ENCODE measurements at regions not wholly inside any gene's neighbourhood (a gene's known extent, or its start where the extent isn't known, plus 50 kb on each side); places are given as distances from the start of the nearest gene placed in this dataset.

- H3K4me3 Mint-ChIP-seq, result no peak overlapping the region
- POLR2A ChIA-PET, result no interaction called here
- H3K4me1 Mint-ChIP-seq, result no peaks in the 10 kb centered on the region
- DNase-seq (no peak), ATAC-seq (ENCODE audit: low read depth) (no peak)
- H3K9me3 Mint-ChIP-seq, result no peaks in the 10 kb centered on the region
- no peak overlapping the region for H3K27ac Mint-ChIP-seq
- no peaks in the 10 kb centered on the region for H3K36me3 Mint-ChIP-seq
- peaks cover 3% of the 10 kb centered on the region for H3K27me3 Mint-ChIP-seq
Observed at GRCh38 chr1:208893251-208893650, 649.1 kb upstream of the PLXNA2 start.

- Mint-ChIP-seq H3K27ac (no peak overlapping the region), H3K9me3 (peaks cover 3% of the 10 kb centered on the region), H3K4me1 (no peaks in the 10 kb centered on the region), H3K36me3 (no peaks in the 10 kb centered on the region), H3K27me3 (peaks cover 7% of the 10 kb centered on the region), H3K4me3 (no peak overlapping the region)
- ATAC-seq (ENCODE audit: low read depth) (no peak), DNase-seq (no peak)
- POLR2A ChIA-PET, result no interaction called here
Observed at GRCh38 chr1:208895181-208895580, 651.0 kb upstream of the PLXNA2 start.

GRCh38 chr1:208895820-208896219 is 651.6 kb upstream of the PLXNA2 start:
- no peak overlapping the region for H3K27ac Mint-ChIP-seq
- no peak overlapping the region for H3K4me3 Mint-ChIP-seq
- DNase-seq (no peak), ATAC-seq (ENCODE audit: low read depth) (no peak)
- peaks cover 3% of the 10 kb centered on the region for H3K9me3 Mint-ChIP-seq
- no peaks in the 10 kb centered on the region for H3K36me3 Mint-ChIP-seq
- H3K27me3 Mint-ChIP-seq, result peaks cover 7% of the 10 kb centered on the region
- POLR2A ChIA-PET, result no interaction called here
- H3K4me1 Mint-ChIP-seq, result no peaks in the 10 kb centered on the region

- Mint-ChIP-seq H3K27ac (no peak overlapping the region), H3K4me3 (no peak overlapping the region), H3K36me3 (no peaks in the 10 kb centered on the region), H3K27me3 (peaks cover 7% of the 10 kb centered on the region), H3K9me3 (peaks cover 3% of the 10 kb centered on the region), H3K4me1 (no peaks in the 10 kb centered on the region)
- POLR2A ChIA-PET, result no interaction called here
- no peak for DNase-seq
- ATAC-seq (ENCODE audit: low read depth), result no peak
Observed at GRCh38 chr1:208896768-208897167, 652.6 kb upstream of the PLXNA2 start.

- H3K27me3 Mint-ChIP-seq, result peaks cover 9% of the 10 kb centered on the region
- H3K36me3 Mint-ChIP-seq, result no peaks in the 10 kb centered on the region
- H3K4me1 Mint-ChIP-seq, result no peaks in the 10 kb centered on the region
- no peak overlapping the region for H3K4me3 Mint-ChIP-seq
- POLR2A ChIA-PET, result no interaction called here
- DNase-seq (no peak), ATAC-seq (ENCODE audit: low read depth) (no peak)
- H3K27ac Mint-ChIP-seq, result no peak overlapping the region
- peaks cover 3% of the 10 kb centered on the region for H3K9me3 Mint-ChIP-seq
Observed at GRCh38 chr1:208899438-208899837, 655.3 kb upstream of the PLXNA2 start.

GRCh38 chr1:208903251-208903905 is 659.2 kb upstream of the PLXNA2 start:
- peaks cover 3% of the 10 kb centered on the region for H3K9me3 Mint-ChIP-seq
- peaks cover 7% of the 10 kb centered on the region for H3K27me3 Mint-ChIP-seq

GRCh38 chr1:208907790-208908189 is 663.6 kb upstream of the PLXNA2 start:
- no peak for ATAC-seq (ENCODE audit: low read depth)
- Mint-ChIP-seq H3K4me3 (no peak overlapping the region), H3K36me3 (no peaks in the 10 kb centered on the region), H3K4me1 (no peaks in the 10 kb centered on the region), H3K27me3 (peaks cover 2% of the 10 kb centered on the region), H3K27ac (no peak overlapping the region), H3K9me3 (no peaks in the 10 kb centered on the region)
- POLR2A ChIA-PET, result no interaction called here
- no peak for DNase-seq

More at GRCh38 chr1:208903251-208903905, 659.2 kb upstream of the PLXNA2 start:
- Mint-ChIP-seq H3K4me3 (no peak overlapping the region), H3K36me3 (no peaks in the 10 kb centered on the region), H3K4me1 (no peaks in the 10 kb centered on the region), H3K27ac (no peak overlapping the region)
- ATAC-seq (ENCODE audit: low read depth) (no peak), DNase-seq (no peak)
- POLR2A ChIA-PET, result no interaction called here

GRCh38 chr1:208909011-208909984 is 665.1 kb upstream of the PLXNA2 start:
- no peak overlapping the region for H3K4me3 Mint-ChIP-seq
- no peaks in the 10 kb centered on the region for H3K36me3 Mint-ChIP-seq
- no peak overlapping the region for H3K27ac Mint-ChIP-seq
- no peaks in the 10 kb centered on the region for H3K4me1 Mint-ChIP-seq
- no peaks in the 10 kb centered on the region for H3K9me3 Mint-ChIP-seq
- no peak for DNase-seq
- H3K27me3 Mint-ChIP-seq, result peaks cover 2% of the 10 kb centered on the region
- no peak for ATAC-seq (ENCODE audit: low read depth)
- POLR2A ChIA-PET, result no interaction called here

GRCh38 chr1:208910161-208910560 is 666.0 kb upstream of the PLXNA2 start:
- no peak overlapping the region for H3K27ac Mint-ChIP-seq
- H3K4me3 Mint-ChIP-seq, result no peak overlapping the region
- H3K36me3 Mint-ChIP-seq, result no peaks in the 10 kb centered on the region
- no peaks in the 10 kb centered on the region for H3K9me3 Mint-ChIP-seq
- H3K27me3 Mint-ChIP-seq, result no peaks in the 10 kb centered on the region
- ATAC-seq (ENCODE audit: low read depth), result no peak
- POLR2A ChIA-PET, result no interaction called here
- no peaks in the 10 kb centered on the region for H3K4me1 Mint-ChIP-seq
- DNase-seq, result no peak

- Mint-ChIP-seq H3K27ac (no peak overlapping the region), H3K4me3 (no peak overlapping the region), H3K36me3 (no peaks in the 10 kb centered on the region), H3K27me3 (no peaks in the 10 kb centered on the region), H3K9me3 (peaks cover 1% of the 10 kb centered on the region), H3K4me1 (no peaks in the 10 kb centered on the region)
- POLR2A ChIA-PET, result no interaction called here
- ATAC-seq (ENCODE audit: low read depth), result no peak
- DNase-seq, result no peak
Observed at GRCh38 chr1:208917281-208917680, 666.2 kb upstream of the CAMK1G start.

- DNase-seq (no peak), ATAC-seq (ENCODE audit: low read depth) (no peak)
- no peaks in the 10 kb centered on the region for H3K36me3 Mint-ChIP-seq
- no peak overlapping the region for H3K4me3 Mint-ChIP-seq
- POLR2A ChIA-PET, result no interaction called here
- no peak overlapping the region for H3K27ac Mint-ChIP-seq
- no peaks in the 10 kb centered on the region for H3K27me3 Mint-ChIP-seq
- peaks cover 1% of the 10 kb centered on the region for H3K9me3 Mint-ChIP-seq
- no peaks in the 10 kb centered on the region for H3K4me1 Mint-ChIP-seq
Observed at GRCh38 chr1:208917723-208918122, 665.8 kb upstream of the CAMK1G start.

GRCh38 chr1:208918160-208918559 is 665.4 kb upstream of the CAMK1G start:
- Mint-ChIP-seq H3K27me3 (no peaks in the 10 kb centered on the region), H3K9me3 (peaks cover 1% of the 10 kb centered on the region), H3K4me1 (no peaks in the 10 kb centered on the region), H3K4me3 (no peak overlapping the region), H3K27ac (no peak overlapping the region), H3K36me3 (no peaks in the 10 kb centered on the region)
- POLR2A ChIA-PET, result no interaction called here
- ATAC-seq (ENCODE audit: low read depth) (no peak), DNase-seq (no peak)

GRCh38 chr1:208919371-208919770 is 664.1 kb upstream of the CAMK1G start:
- H3K36me3 Mint-ChIP-seq, result no peaks in the 10 kb centered on the region
- ATAC-seq (ENCODE audit: low read depth), result no peak
- POLR2A ChIA-PET, result no interaction called here
- no peak for DNase-seq
- no peak overlapping the region for H3K27ac Mint-ChIP-seq
- no peaks in the 10 kb centered on the region for H3K27me3 Mint-ChIP-seq
- peaks cover 1% of the 10 kb centered on the region for H3K9me3 Mint-ChIP-seq
- no peaks in the 10 kb centered on the region for H3K4me1 Mint-ChIP-seq
- no peak overlapping the region for H3K4me3 Mint-ChIP-seq

- Mint-ChIP-seq H3K36me3 (no peaks in the 10 kb centered on the region), H3K9me3 (peaks cover 1% of the 10 kb centered on the region), H3K27ac (no peak overlapping the region), H3K4me1 (no peaks in the 10 kb centered on the region), H3K27me3 (no peaks in the 10 kb centered on the region), H3K4me3 (no peak overlapping the region)
- POLR2A ChIA-PET, result no interaction called here
- DNase-seq, result no peak
- no peak for ATAC-seq (ENCODE audit: low read depth)
Observed at GRCh38 chr1:208921259-208921658, 662.3 kb upstream of the CAMK1G start.

Data from activated naive CD8-positive, alpha-beta T cell treated with anti-CD3 and anti-CD28 coated beads, Interleukin-2, amount 10 ng/mL, durations not matched to agents 7 days and 5 days (primary cell).